Mesothelial cell of epicardium (in vitro differentiated cells): ENCODE measurements at regions not wholly inside any gene's neighbourhood (a gene's known extent, or its start where the extent isn't known, plus 50 kb on each side); places are given as distances from the start of the nearest gene placed in this dataset.
A peak's percentile ranks its signal among the peaks of the same experiment; 100 is the strongest.
"Not testable (repeated sequence)": the region's sequence is repeated elsewhere in the genome, so short reads cannot be mapped to it uniquely, and the experiment has no call there.

Experiments used
- DNase-seq, 2 experiments: peaks; one replicate each; pipeline ENCODE4 v3.0.0; 2021; ENCODE audit warnings: low spot score in 2 of 2; ENCODE audit not compliant: unreplicated experiment in 2 of 2
- H3K27ac Mint-ChIP-seq: 2 replicates; pipeline ENCODE4 v1.8.0; 2021; ENCODE audit warnings: mixed read lengths
- H3K27me3 Mint-ChIP-seq: 2 replicates; pipeline ENCODE4 v1.8.0; 2021; ENCODE audit warnings: low read depth, mixed read lengths
- H3K36me3 Mint-ChIP-seq: 2 replicates; pipeline ENCODE4 v1.8.0; 2021; ENCODE audit warnings: mixed read lengths
- H3K4me1 Mint-ChIP-seq: 2 replicates; pipeline ENCODE4 v1.8.0; 2021; ENCODE audit warnings: mixed read lengths
- H3K4me3 Mint-ChIP-seq: 2 replicates; pipeline ENCODE4 v1.8.0; 2021; ENCODE audit warnings: mild to moderate bottlenecking, moderate library complexity, mixed read lengths
- H3K9me3 Mint-ChIP-seq: 2 replicates; pipeline ENCODE4 v1.8.0; 2021; ENCODE audit warnings: mixed read lengths
- CTCF ChIP-seq: fragments of 200-600 bp; sonication (generic); IDR thresholded peaks from one replicate; pipeline ENCODE4 v1.5.0; 2021; ENCODE audit warnings: antibody characterized with exemption; ENCODE audit not compliant: unreplicated experiment

- H3K4me3 Mint-ChIP-seq: no peak overlapping the region
- DNase-seq: no peak
- TF ChIP-seq CTCF: no peak
- H3K27ac Mint-ChIP-seq: peak overlapping the region; percentile 68
- H3K4me1 Mint-ChIP-seq: peaks cover 49% of the 10 kb centered on the region
- no peaks in the 10 kb centered on the region for H3K36me3 Mint-ChIP-seq
- no peaks in the 10 kb centered on the region for H3K9me3 Mint-ChIP-seq
- H3K27me3 Mint-ChIP-seq: no peaks in the 10 kb centered on the region
These were observed 61.4 kb upstream of the ZNF217 start for GRCh38 chr20:53654932-53655624.

GRCh38 chr20:53654521-53654920 lies 60.9 kb upstream of the ZNF217 start:
- not testable (repeated sequence) for H3K27me3 Mint-ChIP-seq, DNase-seq, H3K4me3 Mint-ChIP-seq, H3K9me3 Mint-ChIP-seq, H3K27ac Mint-ChIP-seq, H3K36me3 Mint-ChIP-seq
- peaks cover 47% of the 10 kb centered on the region for H3K4me1 Mint-ChIP-seq

- H3K27ac Mint-ChIP-seq: peak overlapping the region; percentile 87
- H3K4me3 Mint-ChIP-seq: peak overlapping the region; percentile 18
- peaks cover 44% of the 10 kb centered on the region for H3K4me1 Mint-ChIP-seq
- H3K36me3 Mint-ChIP-seq: no peaks in the 10 kb centered on the region
- no peak for TF ChIP-seq CTCF
- no peaks in the 10 kb centered on the region for H3K27me3 Mint-ChIP-seq
- no peaks in the 10 kb centered on the region for H3K9me3 Mint-ChIP-seq
- no peak for DNase-seq
These were observed 59.3 kb upstream of the ZNF217 start for GRCh38 chr20:53652859-53653517.

GRCh38 chr20:53652090-53652858 lies 58.6 kb upstream of the ZNF217 start:
- H3K4me3 Mint-ChIP-seq: no peak overlapping the region
- no peaks in the 10 kb centered on the region for H3K27me3 Mint-ChIP-seq
- TF ChIP-seq CTCF: no peak
- H3K4me1 Mint-ChIP-seq: peaks cover 38% of the 10 kb centered on the region
- H3K27ac Mint-ChIP-seq: peak overlapping the region; percentile 87
- H3K36me3 Mint-ChIP-seq: no peaks in the 10 kb centered on the region
- DNase-seq: no peak
- no peaks in the 10 kb centered on the region for H3K9me3 Mint-ChIP-seq

GRCh38 chr20:53649493-53649892 lies 55.9 kb upstream of the ZNF217 start:
- H3K27ac Mint-ChIP-seq, H3K4me3 Mint-ChIP-seq, H3K27me3 Mint-ChIP-seq, DNase-seq, H3K36me3 Mint-ChIP-seq, H3K9me3 Mint-ChIP-seq: not testable (repeated sequence)
- peaks cover 16% of the 10 kb centered on the region for H3K4me1 Mint-ChIP-seq

- no peaks in the 10 kb centered on the region for H3K36me3 Mint-ChIP-seq
- H3K9me3 Mint-ChIP-seq: no peaks in the 10 kb centered on the region
- no peak overlapping the region for H3K4me3 Mint-ChIP-seq
- no peak overlapping the region for H3K27ac Mint-ChIP-seq
- H3K4me1 Mint-ChIP-seq: peaks cover 16% of the 10 kb centered on the region
- no peak for TF ChIP-seq CTCF
- no peaks in the 10 kb centered on the region for H3K27me3 Mint-ChIP-seq
- no peak for DNase-seq
These were observed 53.7 kb upstream of the ZNF217 start for GRCh38 chr20:53647286-53647821.
